ENCODE measurements at regions not wholly inside any gene's neighbourhood (a gene's known extent, or its start where the extent isn't known, plus 50 kb on each side); places are given as distances from the start of the nearest gene placed in this dataset.

DNA sequence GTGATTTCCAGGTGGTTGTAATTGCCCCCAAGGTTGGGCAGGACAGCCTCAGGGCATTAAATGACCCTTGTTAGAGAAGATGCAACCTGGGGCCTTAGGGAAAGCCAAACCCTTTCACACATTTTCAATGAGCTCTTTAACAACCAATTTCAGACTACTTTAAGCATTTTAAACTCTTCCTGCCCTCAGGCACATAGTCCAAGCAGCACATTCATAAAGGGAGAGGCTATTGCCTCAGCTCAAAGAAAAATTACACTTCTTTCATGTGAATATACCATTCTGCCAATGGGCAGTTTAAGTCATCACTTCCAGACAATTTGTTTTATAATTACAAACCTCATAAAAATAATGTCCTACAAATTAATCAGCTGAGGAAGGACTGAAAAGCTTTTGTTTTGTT lies 544.5 kb downstream of the NPIPA7 start:
- H3K4me2 ChIP-seq (ENCODE audit: low read depth, low read length), result no peak overlapping the region
- H3K9me2 ChIP-seq (replicated peaks; ENCODE audit: insufficient read depth, low read length), result no peaks in the 10 kb centered on the region
- no peak overlapping the region for H2AFZ ChIP-seq (ENCODE audit: low read length)
- TF ChIP-seq EZH2 (optimal IDR thresholded peaks at IDR 0.05; ENCODE audit: low read depth, low read length) (no peak), EZH2phosphoT487 (IDR thresholded peaks at IDR 0.05; ENCODE audit: low read length) (no peak)
- TF ChIP-seq, protein P1, sequence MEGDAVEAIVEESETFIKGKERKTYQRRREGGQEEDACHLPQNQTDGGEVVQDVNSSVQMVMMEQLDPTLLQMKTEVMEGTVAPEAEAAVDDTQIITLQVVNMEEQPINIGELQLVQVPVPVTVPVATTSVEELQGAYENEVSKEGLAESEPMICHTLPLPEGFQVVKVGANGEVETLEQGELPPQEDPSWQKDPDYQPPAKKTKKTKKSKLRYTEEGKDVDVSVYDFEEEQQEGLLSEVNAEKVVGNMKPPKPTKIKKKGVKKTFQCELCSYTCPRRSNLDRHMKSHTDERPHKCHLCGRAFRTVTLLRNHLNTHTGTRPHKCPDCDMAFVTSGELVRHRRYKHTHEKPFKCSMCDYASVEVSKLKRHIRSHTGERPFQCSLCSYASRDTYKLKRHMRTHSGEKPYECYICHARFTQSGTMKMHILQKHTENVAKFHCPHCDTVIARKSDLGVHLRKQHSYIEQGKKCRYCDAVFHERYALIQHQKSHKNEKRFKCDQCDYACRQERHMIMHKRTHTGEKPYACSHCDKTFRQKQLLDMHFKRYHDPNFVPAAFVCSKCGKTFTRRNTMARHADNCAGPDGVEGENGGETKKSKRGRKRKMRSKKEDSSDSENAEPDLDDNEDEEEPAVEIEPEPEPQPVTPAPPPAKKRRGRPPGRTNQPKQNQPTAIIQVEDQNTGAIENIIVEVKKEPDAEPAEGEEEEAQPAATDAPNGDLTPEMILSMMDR (IDR thresholded peaks at IDR 0.05; ENCODE audit: low read length), result no peak
- no peak overlapping the region for H3K9ac ChIP-seq (ENCODE audit: low read length)
- no peaks in the 10 kb centered on the region for H3K4me1 ChIP-seq (ENCODE audit: low read length)
- no peaks in the 10 kb centered on the region for H3K79me2 ChIP-seq (ENCODE audit: low read length)
- no peaks in the 10 kb centered on the region for H3K9me3 ChIP-seq (replicated peaks; ENCODE audit: insufficient read depth, low read length)
- no peaks in the 10 kb centered on the region for H3K27me3 ChIP-seq (replicated peaks; ENCODE audit: insufficient read depth, low read length)
- H3K36me3 ChIP-seq (replicated peaks; ENCODE audit: insufficient read depth, low read length), result no peaks in the 10 kb centered on the region
- no peak overlapping the region for H3K4me3 ChIP-seq (ENCODE audit: low read length)
- DNase-seq, result no peak
- H4K20me1 ChIP-seq (ENCODE audit: insufficient read depth, low read length), result no peaks in the 10 kb centered on the region
- no peaks in the 10 kb centered on the region for H3F3A ChIP-seq (ENCODE audit: insufficient read depth, low read length)
- no peak overlapping the region for H3K27ac ChIP-seq (ENCODE audit: low read length)

DNA sequence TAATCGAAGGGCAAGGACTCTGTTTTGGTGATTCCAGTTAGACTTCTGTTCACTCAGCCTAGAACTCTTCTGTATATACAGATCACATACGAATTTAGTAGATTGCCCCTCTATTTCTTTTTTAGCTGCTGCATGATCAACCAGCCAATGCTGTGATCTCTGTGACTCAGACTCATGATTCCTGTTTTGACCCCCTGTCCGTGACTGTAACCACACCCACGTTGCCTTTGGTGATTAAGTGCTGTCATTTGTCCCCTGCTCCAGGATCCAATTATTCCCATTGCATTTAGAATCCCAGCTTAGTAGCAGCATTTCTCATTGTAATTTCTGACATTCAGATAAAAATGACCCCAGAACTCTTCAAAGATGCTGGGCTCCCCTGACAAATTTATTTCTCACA lies 545.7 kb downstream of the NPIPA7 start:
- Histone ChIP-seq H3K4me2 (ENCODE audit: low read depth, low read length) (no peak overlapping the region), H3K4me3 (ENCODE audit: low read length) (no peak overlapping the region), H3K9me2 (replicated peaks; ENCODE audit: insufficient read depth, low read length) (no peaks in the 10 kb centered on the region), H2AFZ (ENCODE audit: low read length) (no peak overlapping the region), H3K27ac (ENCODE audit: low read length) (no peak overlapping the region), H3K9me3 (replicated peaks; ENCODE audit: insufficient read depth, low read length) (no peaks in the 10 kb centered on the region), H3F3A (ENCODE audit: insufficient read depth, low read length) (no peaks in the 10 kb centered on the region), H3K27me3 (replicated peaks; ENCODE audit: insufficient read depth, low read length) (no peaks in the 10 kb centered on the region), H3K9ac (ENCODE audit: low read length) (no peak overlapping the region), H3K36me3 (replicated peaks; ENCODE audit: insufficient read depth, low read length) (no peaks in the 10 kb centered on the region), H3K4me1 (ENCODE audit: low read length) (no peaks in the 10 kb centered on the region), H4K20me1 (ENCODE audit: insufficient read depth, low read length) (no peaks in the 10 kb centered on the region), H3K79me2 (ENCODE audit: low read length) (no peaks in the 10 kb centered on the region)
- no peak for DNase-seq
- no peak for TF ChIP-seq EZH2 (optimal IDR thresholded peaks at IDR 0.05; ENCODE audit: low read depth, low read length)
- TF ChIP-seq EZH2phosphoT487 (IDR thresholded peaks at IDR 0.05; ENCODE audit: low read length), result no peak
- TF ChIP-seq, protein P1 (IDR thresholded peaks at IDR 0.05; ENCODE audit: low read length), result no peak

DNA sequence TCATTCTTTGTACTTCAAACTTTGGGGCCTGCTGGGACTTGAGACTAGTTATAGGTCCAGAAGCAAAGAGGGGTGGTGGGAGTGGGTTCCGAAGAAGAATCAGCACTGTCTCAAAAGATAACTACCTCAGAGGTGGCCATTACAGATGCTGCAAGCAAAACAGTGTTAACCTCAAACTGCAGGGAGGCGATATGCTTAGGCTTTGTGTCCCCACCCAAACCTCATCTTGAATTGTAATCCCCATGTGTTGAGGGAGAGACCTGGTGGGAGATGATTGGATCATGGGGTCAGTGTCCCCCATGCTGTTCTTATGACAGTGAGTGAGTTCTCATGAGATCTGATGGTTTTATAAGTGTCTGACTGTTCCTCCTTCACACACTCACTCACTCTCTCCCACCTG lies 545.3 kb downstream of the XYLT1 start:
- Histone ChIP-seq H3K4me2 (ENCODE audit: low read depth, low read length) (no peak overlapping the region), H3K36me3 (replicated peaks; ENCODE audit: insufficient read depth, low read length) (no peaks in the 10 kb centered on the region), H4K20me1 (ENCODE audit: insufficient read depth, low read length) (no peaks in the 10 kb centered on the region), H3K9me2 (replicated peaks; ENCODE audit: insufficient read depth, low read length) (no peaks in the 10 kb centered on the region), H3K9ac (ENCODE audit: low read length) (no peak overlapping the region), H3F3A (ENCODE audit: insufficient read depth, low read length) (no peaks in the 10 kb centered on the region), H3K4me3 (ENCODE audit: low read length) (no peak overlapping the region), H3K79me2 (ENCODE audit: low read length) (no peaks in the 10 kb centered on the region), H3K27me3 (replicated peaks; ENCODE audit: insufficient read depth, low read length) (no peaks in the 10 kb centered on the region), H2AFZ (ENCODE audit: low read length) (no peak overlapping the region), H3K4me1 (ENCODE audit: low read length) (no peaks in the 10 kb centered on the region), H3K27ac (ENCODE audit: low read length) (no peak overlapping the region), H3K9me3 (replicated peaks; ENCODE audit: insufficient read depth, low read length) (no peaks in the 10 kb centered on the region)
- TF ChIP-seq EZH2phosphoT487 (IDR thresholded peaks at IDR 0.05; ENCODE audit: low read length), result no peak
- TF ChIP-seq, protein P1 (IDR thresholded peaks at IDR 0.05; ENCODE audit: low read length), result no peak
- no peak for TF ChIP-seq EZH2 (optimal IDR thresholded peaks at IDR 0.05; ENCODE audit: low read depth, low read length)
- DNase-seq, result no peak
